ENCODE measurements at regions not wholly inside any gene's neighbourhood (a gene's known extent, or its start where the extent isn't known, plus 50 kb on each side); places are given as distances from the start of the nearest gene placed in this dataset.

DNA sequence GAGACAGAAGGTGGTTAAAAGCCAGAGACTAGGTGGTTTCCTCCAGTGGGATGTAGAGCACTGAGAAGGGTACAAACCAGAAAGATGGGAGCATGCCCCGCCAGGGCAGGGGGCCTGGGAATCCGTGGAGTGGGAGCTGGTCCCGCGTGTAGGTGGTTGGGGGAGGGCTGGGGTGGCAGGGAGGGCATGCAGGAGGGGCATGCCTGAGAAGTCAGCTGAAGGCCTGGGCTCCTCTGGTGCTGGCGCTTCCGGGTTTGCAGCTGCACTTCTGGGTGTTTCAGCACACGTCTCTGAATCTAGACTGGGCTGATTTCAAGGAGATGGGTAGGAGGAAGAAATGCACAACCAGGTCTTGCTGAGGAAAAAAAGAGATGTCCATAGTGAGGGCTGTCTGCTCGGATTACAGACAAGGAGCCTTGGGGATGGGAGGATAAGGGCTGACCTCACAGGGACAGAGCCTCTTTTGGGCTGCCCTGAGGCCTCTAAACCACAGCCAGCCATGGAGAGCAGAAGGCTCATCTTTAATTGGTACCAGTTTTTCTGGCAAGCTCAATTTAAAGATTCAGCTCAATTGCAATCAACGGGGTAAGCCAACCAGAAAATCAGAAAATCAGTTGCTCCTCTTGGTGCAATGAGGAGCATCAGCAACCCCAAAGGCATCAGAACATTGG, 151.9 kb downstream of the FAM43A start:
- Histone ChIP-seq H3K9me3 (ENCODE audit: control insufficient read depth, insufficient read depth, low read depth, low read length) (no peaks in the 10 kb centered on the region), H3K27ac (ENCODE audit: low read length) (no peak overlapping the region), H3K4me3 (ENCODE audit: low read depth in 2 of 2, low read length in 2 of 2) (no peak overlapping the region), H3K4me1 (ENCODE audit: control insufficient read depth, insufficient read depth, low read length) (no peaks in the 10 kb centered on the region), H3K27me3 (ENCODE audit: control insufficient read depth, insufficient read depth, low read length) (no peaks in the 10 kb centered on the region), H3K36me3 (ENCODE audit: control insufficient read depth, insufficient read depth, low read length) (no peaks in the 10 kb centered on the region)
- TF ChIP-seq TCF7L2 (IDR thresholded peaks at IDR 0.05; ENCODE audit: low read depth, low read length), result no peak
- TF ChIP-seq, protein P1, sequence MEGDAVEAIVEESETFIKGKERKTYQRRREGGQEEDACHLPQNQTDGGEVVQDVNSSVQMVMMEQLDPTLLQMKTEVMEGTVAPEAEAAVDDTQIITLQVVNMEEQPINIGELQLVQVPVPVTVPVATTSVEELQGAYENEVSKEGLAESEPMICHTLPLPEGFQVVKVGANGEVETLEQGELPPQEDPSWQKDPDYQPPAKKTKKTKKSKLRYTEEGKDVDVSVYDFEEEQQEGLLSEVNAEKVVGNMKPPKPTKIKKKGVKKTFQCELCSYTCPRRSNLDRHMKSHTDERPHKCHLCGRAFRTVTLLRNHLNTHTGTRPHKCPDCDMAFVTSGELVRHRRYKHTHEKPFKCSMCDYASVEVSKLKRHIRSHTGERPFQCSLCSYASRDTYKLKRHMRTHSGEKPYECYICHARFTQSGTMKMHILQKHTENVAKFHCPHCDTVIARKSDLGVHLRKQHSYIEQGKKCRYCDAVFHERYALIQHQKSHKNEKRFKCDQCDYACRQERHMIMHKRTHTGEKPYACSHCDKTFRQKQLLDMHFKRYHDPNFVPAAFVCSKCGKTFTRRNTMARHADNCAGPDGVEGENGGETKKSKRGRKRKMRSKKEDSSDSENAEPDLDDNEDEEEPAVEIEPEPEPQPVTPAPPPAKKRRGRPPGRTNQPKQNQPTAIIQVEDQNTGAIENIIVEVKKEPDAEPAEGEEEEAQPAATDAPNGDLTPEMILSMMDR (IDR thresholded peaks at IDR 0.05), result no peak
- TF ChIP-seq POLR2AphosphoS5 (IDR thresholded peaks at IDR 0.05; ENCODE audit: low read depth, low read length), result no peak
- no peak for TF ChIP-seq SIN3A (IDR thresholded peaks at IDR 0.05; ENCODE audit: borderline replicate concordance, insufficient read depth, low read depth, low read length)
- TF ChIP-seq, protein P2, sequence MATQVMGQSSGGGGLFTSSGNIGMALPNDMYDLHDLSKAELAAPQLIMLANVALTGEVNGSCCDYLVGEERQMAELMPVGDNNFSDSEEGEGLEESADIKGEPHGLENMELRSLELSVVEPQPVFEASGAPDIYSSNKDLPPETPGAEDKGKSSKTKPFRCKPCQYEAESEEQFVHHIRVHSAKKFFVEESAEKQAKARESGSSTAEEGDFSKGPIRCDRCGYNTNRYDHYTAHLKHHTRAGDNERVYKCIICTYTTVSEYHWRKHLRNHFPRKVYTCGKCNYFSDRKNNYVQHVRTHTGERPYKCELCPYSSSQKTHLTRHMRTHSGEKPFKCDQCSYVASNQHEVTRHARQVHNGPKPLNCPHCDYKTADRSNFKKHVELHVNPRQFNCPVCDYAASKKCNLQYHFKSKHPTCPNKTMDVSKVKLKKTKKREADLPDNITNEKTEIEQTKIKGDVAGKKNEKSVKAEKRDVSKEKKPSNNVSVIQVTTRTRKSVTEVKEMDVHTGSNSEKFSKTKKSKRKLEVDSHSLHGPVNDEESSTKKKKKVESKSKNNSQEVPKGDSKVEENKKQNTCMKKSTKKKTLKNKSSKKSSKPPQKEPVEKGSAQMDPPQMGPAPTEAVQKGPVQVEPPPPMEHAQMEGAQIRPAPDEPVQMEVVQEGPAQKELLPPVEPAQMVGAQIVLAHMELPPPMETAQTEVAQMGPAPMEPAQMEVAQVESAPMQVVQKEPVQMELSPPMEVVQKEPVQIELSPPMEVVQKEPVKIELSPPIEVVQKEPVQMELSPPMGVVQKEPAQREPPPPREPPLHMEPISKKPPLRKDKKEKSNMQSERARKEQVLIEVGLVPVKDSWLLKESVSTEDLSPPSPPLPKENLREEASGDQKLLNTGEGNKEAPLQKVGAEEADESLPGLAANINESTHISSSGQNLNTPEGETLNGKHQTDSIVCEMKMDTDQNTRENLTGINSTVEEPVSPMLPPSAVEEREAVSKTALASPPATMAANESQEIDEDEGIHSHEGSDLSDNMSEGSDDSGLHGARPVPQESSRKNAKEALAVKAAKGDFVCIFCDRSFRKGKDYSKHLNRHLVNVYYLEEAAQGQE (IDR thresholded peaks at IDR 0.05; ENCODE audit: insufficient read depth in 1 of 2, low read depth in 2 of 2, low read length in 1 of 2), result no peak
- ChIA-PET POLR2A (no interaction called here), CTCF (interaction anchor here (0.7 kb wide), 1 partner anchor 1796 kb away, joined by 3 read pairs; no protein-coding TSS in a partner anchor)
- no TSS peak for BruUV-seq (replicated peaks)
- intact Hi-C loops (cut with micrococcal nuclease; ENCODE audit: unreplicated experiment) (no loop called here), in situ Hi-C loops (cut with HindIII; ENCODE audit: low pct_unique_long_range_greater_than_20kb, low sequenced_read_pairs) (no loop called here)
- ATAC-seq (no peak), DNase-seq (ENCODE audit: low read depth, low spot score) (no peak)

DNA sequence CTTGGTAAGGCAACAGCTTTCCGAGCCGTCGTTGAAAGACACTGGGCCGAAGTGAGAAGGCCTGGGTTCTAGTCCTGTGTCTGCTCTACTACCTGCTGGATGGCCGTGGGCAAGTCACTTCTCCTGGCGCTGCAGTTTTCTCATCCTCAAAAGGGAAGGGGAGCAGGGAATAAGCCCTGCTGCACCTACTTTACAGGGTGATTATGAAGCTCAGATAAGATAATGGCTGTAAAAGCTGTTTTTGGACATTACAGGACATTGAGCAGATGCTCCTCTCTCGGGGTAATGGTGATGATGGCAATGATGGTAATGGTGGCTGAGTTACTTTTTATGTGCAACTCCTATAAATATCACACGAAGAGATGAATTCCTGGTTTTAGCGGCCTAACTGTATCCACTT, 152.6 kb downstream of the FAM43A start:
- Histone ChIP-seq H3K4me3 (ENCODE audit: low read depth in 2 of 2, low read length in 2 of 2) (no peak overlapping the region), H3K27me3 (ENCODE audit: control insufficient read depth, insufficient read depth, low read length) (no peaks in the 10 kb centered on the region), H3K4me1 (ENCODE audit: control insufficient read depth, insufficient read depth, low read length) (no peaks in the 10 kb centered on the region), H3K36me3 (ENCODE audit: control insufficient read depth, insufficient read depth, low read length) (no peaks in the 10 kb centered on the region), H3K27ac (ENCODE audit: low read length) (no peak overlapping the region), H3K9me3 (ENCODE audit: control insufficient read depth, insufficient read depth, low read depth, low read length) (no peaks in the 10 kb centered on the region)
- in situ Hi-C loops (cut with HindIII; ENCODE audit: low pct_unique_long_range_greater_than_20kb, low sequenced_read_pairs), result no loop called here
- intact Hi-C loops (cut with micrococcal nuclease; ENCODE audit: unreplicated experiment), result no loop called here
- POLR2A ChIA-PET, result interaction anchor here (0.6 kb wide), 1 partner anchor 152 kb away, joined by 3 read pairs; no protein-coding TSS in a partner anchor
- CTCF ChIA-PET, result no interaction called here
- no TSS peak for BruUV-seq (replicated peaks)
- TF ChIP-seq, protein P1 (IDR thresholded peaks at IDR 0.05), result no peak
- no peak for TF ChIP-seq SIN3A (IDR thresholded peaks at IDR 0.05; ENCODE audit: borderline replicate concordance, insufficient read depth, low read depth, low read length)
- TF ChIP-seq POLR2AphosphoS5 (IDR thresholded peaks at IDR 0.05; ENCODE audit: low read depth, low read length), result no peak
- TF ChIP-seq TCF7L2 (IDR thresholded peaks at IDR 0.05; ENCODE audit: low read depth, low read length), result no peak
- TF ChIP-seq, protein P2 (IDR thresholded peaks at IDR 0.05; ENCODE audit: insufficient read depth in 1 of 2, low read depth in 2 of 2, low read length in 1 of 2), result no peak
- no peak for ATAC-seq
- no peak for DNase-seq (ENCODE audit: low read depth, low spot score)

Data from Panc1 (cell line).